Adrenal gland (tissue), 9 donors: ENCODE measurements at regions not wholly inside any gene's neighbourhood (a gene's known extent, or its start where the extent isn't known, plus 50 kb on each side); places are given as distances from the start of the nearest gene placed in this dataset.

Source experiments
- DNase-seq, 7 donors: peaks; one replicate each; pipeline ENCODE4 v3.0.0-alpha.2; 2019 to 2020
- H3K27ac ChIP-seq, 5 donors: fragments of 200-600 bp; sonication (generic) in 4 of 5; 1 replicate in 3 of 5; 2 replicates in 2 of 5; pipeline versions ENCODE4 v1.5.1 to v1.8.0; 2016 to 2020; ENCODE audit warnings: mild to moderate bottlenecking in 1 of 5
- H3K27me3 ChIP-seq: fragments of 200-600 bp; 2 replicates; pipeline ENCODE4 v1.8.0; 2021
- H3K36me3 ChIP-seq, 2 donors: fragments of 200-600 bp; replicated peaks in 1 of 2; 1 replicate in 1 of 2; 2 replicates in 1 of 2; pipeline versions ENCODE4 v1.5.1 to v1.8.0; 2018 to 2022
- H3K4me1 ChIP-seq, 2 donors: fragments of 200-600 bp; replicated peaks in 1 of 2; 1 replicate in 1 of 2; 2 replicates in 1 of 2; pipeline versions ENCODE4 v1.5.1 to v1.8.0; 2018 to 2021
- H3K4me3 ChIP-seq, 4 donors: fragments of 200-600 bp; sonication (generic) in 3 of 4; one replicate each; pipeline ENCODE4 v1.5.1; 2016 to 2018
- H3K9me3 ChIP-seq, 3 donors: fragments of 200-600 bp; sonication (generic) in 1 of 3; replicated peaks in 1 of 3; 1 replicate in 2 of 3; 2 replicates in 1 of 3; pipeline versions ENCODE4 v1.5.1 to v1.8.0; 2016 to 2021
- CTCF ChIP-seq, 6 experiments: fragments of 450-650 bp in 4 of 6; fragments of 200-600 bp in 2 of 6; sonication (generic) in 1 of 6; IDR thresholded peaks; 1 replicate in 5 of 6; 2 replicates in 1 of 6; pipeline versions ENCODE4 v1.5.1 to v1.8.0; 2016 to 2021; ENCODE audit warnings: antibody characterized with exemption in 6 of 6, mild to moderate bottlenecking in 2 of 6, moderate library complexity in 1 of 6
- POLR2A ChIP-seq, 2 donors: fragments of 450-650 bp; IDR thresholded peaks; one replicate each; pipeline ENCODE4 v1.6.1; 2017; ENCODE audit warnings: antibody characterized with exemption in 2 of 2, mild to moderate bottlenecking in 2 of 2, moderate library complexity in 1 of 2
- WGBS, 4 donors: extraction: QIAGEN DNeasy Blood & Tissue Kit in 2 of 4; methylation state at CpG; one replicate each; pipeline versions ENCODE4 v1.1.5 to v1.1.7; 2013 to 2017; 5-methylcytosine and 5-hydroxymethylcytosine counted together
- intact Hi-C, 2 donors: fragments of 100-400 bp; cut with DNase I; formaldehyde crosslinking; loops; one replicate each; pipeline versions ENCODE4 v1.14.1 to v1.15.0; 2022 to 2023
- donor health status: healthy with polysubstance abuse.
- donor health status: Bipolar disorder and iron deficiency.
- donor health status: DM: yes; HTN: yes; CAD: no.
- donor health status: DM: no; HTN: no; CAD: no.
- donor health status: DM: no; HTN: no; CAD: no.

- intact Hi-C loops, result no loop called here
- Histone ChIP-seq H3K27ac (no peak overlapping the region), H3K36me3 (no peaks in the 10 kb centered on the region), H3K27me3 (no peaks in the 10 kb centered on the region), H3K4me1 (no peaks in the 10 kb centered on the region), H3K9me3 (no peaks in the 10 kb centered on the region), H3K4me3 (no peak overlapping the region)
- TF ChIP-seq POLR2A (IDR thresholded peaks at IDR 0.05), result no peak
- TF ChIP-seq CTCF (IDR thresholded peaks at IDR 0.05), result no peak
- no peak for DNase-seq
- WGBS, 4 donors, result 88 to 97% (median 94%) methylated on average over 10 to 18 of the region's 18 CpGs
Measured at GRCh38 chr10:3420527-3421469, 248.2 kb upstream of the PITRM1 start.

GRCh38 chr10:3419719-3420495 lies 247.3 kb upstream of the PITRM1 start:
- H3K36me3 ChIP-seq, result no peaks in the 10 kb centered on the region
- 67 to 79% (median 70%) methylated on average over 11 to 12 of the region's 12 CpGs for WGBS, 4 donors
- no peaks in the 10 kb centered on the region for H3K9me3 ChIP-seq
- H3K4me3 ChIP-seq, result no peak overlapping the region
- DNase-seq, result no peak
- intact Hi-C loops, result no loop called here
- no peak for TF ChIP-seq POLR2A (IDR thresholded peaks at IDR 0.05)
- no peak for TF ChIP-seq CTCF (IDR thresholded peaks at IDR 0.05)
- no peaks in the 10 kb centered on the region for H3K27me3 ChIP-seq
- no peaks in the 10 kb centered on the region for H3K4me1 ChIP-seq
- no peak overlapping the region for H3K27ac ChIP-seq

- H3K36me3 ChIP-seq, result no peaks in the 10 kb centered on the region
- no peak overlapping the region for H3K4me3 ChIP-seq
- 73 to 83% (median 77%) methylated on average over 12 of the region's 12 CpGs for WGBS, 4 donors
- DNase-seq, result no peak
- H3K27ac ChIP-seq, result no peak overlapping the region
- H3K9me3 ChIP-seq, result no peaks in the 10 kb centered on the region
- TF ChIP-seq POLR2A (IDR thresholded peaks at IDR 0.05), result no peak
- TF ChIP-seq CTCF (IDR thresholded peaks at IDR 0.05), result no peak
- no peaks in the 10 kb centered on the region for H3K27me3 ChIP-seq
- intact Hi-C loops, result no loop called here
- no peaks in the 10 kb centered on the region for H3K4me1 ChIP-seq
Measured at GRCh38 chr10:3418926-3419325, 246.3 kb upstream of the PITRM1 start.

GRCh38 chr10:3418041-3418754 lies 245.6 kb upstream of the PITRM1 start:
- Histone ChIP-seq H3K36me3 (no peaks in the 10 kb centered on the region), H3K4me1 (no peaks in the 10 kb centered on the region), H3K27ac (no peak overlapping the region), H3K4me3 (no peak overlapping the region), H3K9me3 (no peaks in the 10 kb centered on the region), H3K27me3 (no peaks in the 10 kb centered on the region)
- intact Hi-C loops, result no loop called here
- TF ChIP-seq CTCF (IDR thresholded peaks at IDR 0.05) (no peak), POLR2A (IDR thresholded peaks at IDR 0.05) (no peak)
- no peak for DNase-seq
- WGBS, 4 donors, result 62 to 71% (median 67%) methylated on average over 13 of the region's 13 CpGs
